Ovary (tissue), 3 donors: ENCODE measurements at regions not wholly inside any gene's neighbourhood (a gene's known extent, or its start where the extent isn't known, plus 50 kb on each side); places are given as distances from the start of the nearest gene placed in this dataset.

Experiments
- POLR2A ChIP-seq: fragments of 450-650 bp; IDR thresholded peaks from one replicate; pipeline ENCODE4 v1.6.1; 2017; ENCODE audit warnings: antibody characterized with exemption, mild to moderate bottlenecking, moderate library complexity
- TF ChIP-seq, protein P1 (sequence below), 3 donors: fragments of 450-650 bp in 2 of 3; fragments of 200-600 bp in 1 of 3; IDR thresholded peaks; one replicate each; pipeline versions ENCODE4 v1.5.1 to v1.8.0; 2016 to 2022; ENCODE audit warnings: antibody characterized with exemption in 3 of 3, mild to moderate bottlenecking in 1 of 3
- donor health status: DM: no; HTN: no; CAD: no.

DNA sequence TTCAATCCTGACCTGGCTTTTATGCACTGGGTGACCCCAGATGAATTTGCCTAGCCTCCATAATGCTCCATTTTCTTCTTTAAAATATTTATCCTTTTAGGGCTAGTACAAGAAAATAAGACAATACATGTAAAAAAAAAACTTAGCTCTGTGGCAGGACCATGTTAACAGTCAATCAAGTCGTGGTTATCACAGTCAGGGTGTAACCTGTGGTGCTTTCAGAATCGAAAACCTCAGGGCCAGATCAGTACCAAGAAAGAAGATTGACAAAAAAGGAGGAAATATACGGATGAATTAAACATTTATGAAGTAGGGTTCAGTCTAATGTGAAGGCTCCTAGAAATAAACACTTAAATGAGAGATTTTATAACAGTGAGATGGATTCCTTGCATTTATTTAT, 347.2 kb upstream of the MAF start:
- TF ChIP-seq POLR2A, result no peak
- TF ChIP-seq, protein P1, sequence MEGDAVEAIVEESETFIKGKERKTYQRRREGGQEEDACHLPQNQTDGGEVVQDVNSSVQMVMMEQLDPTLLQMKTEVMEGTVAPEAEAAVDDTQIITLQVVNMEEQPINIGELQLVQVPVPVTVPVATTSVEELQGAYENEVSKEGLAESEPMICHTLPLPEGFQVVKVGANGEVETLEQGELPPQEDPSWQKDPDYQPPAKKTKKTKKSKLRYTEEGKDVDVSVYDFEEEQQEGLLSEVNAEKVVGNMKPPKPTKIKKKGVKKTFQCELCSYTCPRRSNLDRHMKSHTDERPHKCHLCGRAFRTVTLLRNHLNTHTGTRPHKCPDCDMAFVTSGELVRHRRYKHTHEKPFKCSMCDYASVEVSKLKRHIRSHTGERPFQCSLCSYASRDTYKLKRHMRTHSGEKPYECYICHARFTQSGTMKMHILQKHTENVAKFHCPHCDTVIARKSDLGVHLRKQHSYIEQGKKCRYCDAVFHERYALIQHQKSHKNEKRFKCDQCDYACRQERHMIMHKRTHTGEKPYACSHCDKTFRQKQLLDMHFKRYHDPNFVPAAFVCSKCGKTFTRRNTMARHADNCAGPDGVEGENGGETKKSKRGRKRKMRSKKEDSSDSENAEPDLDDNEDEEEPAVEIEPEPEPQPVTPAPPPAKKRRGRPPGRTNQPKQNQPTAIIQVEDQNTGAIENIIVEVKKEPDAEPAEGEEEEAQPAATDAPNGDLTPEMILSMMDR (IDR thresholded peaks at IDR 0.05), result no peak
